ENCODE measurements at regions not wholly inside any gene's neighbourhood (a gene's known extent, or its start where the extent isn't known, plus 50 kb on each side); places are given as distances from the start of the nearest gene placed in this dataset.

DNA sequence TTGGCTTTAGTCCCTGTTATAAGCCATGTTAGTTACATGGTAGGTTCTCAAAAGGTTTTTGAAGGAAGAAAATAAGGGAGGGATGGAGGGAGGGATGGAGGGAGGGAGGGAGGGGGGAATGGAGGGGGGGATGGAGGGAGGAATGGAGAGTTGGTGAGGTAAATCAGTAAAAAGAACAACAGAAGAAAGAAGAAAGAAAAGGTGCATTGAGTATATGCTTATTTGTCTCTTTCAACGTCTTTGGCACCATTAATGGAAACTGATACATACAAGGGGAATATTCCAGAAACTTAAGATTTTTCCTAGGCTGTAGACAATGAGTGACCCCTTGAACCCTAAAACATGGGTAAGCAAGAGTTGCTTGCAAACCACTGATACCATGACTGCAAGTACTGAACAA, 1056.3 kb downstream of the CDH11 start:
- Mint-ChIP-seq H3K27ac (no peak overlapping the region), H3K4me1 (no peaks in the 10 kb centered on the region), H3K27me3 (ENCODE audit: low read depth) (no peaks in the 10 kb centered on the region), H3K9me3 (peaks cover 19% of the 10 kb centered on the region), H3K4me3 (no peak overlapping the region), H3K36me3 (no peaks in the 10 kb centered on the region)
- DNase-seq (ENCODE audit: low spot score in 2 of 2, unreplicated experiment in 2 of 2) = no peak
- TF ChIP-seq, protein P1, sequence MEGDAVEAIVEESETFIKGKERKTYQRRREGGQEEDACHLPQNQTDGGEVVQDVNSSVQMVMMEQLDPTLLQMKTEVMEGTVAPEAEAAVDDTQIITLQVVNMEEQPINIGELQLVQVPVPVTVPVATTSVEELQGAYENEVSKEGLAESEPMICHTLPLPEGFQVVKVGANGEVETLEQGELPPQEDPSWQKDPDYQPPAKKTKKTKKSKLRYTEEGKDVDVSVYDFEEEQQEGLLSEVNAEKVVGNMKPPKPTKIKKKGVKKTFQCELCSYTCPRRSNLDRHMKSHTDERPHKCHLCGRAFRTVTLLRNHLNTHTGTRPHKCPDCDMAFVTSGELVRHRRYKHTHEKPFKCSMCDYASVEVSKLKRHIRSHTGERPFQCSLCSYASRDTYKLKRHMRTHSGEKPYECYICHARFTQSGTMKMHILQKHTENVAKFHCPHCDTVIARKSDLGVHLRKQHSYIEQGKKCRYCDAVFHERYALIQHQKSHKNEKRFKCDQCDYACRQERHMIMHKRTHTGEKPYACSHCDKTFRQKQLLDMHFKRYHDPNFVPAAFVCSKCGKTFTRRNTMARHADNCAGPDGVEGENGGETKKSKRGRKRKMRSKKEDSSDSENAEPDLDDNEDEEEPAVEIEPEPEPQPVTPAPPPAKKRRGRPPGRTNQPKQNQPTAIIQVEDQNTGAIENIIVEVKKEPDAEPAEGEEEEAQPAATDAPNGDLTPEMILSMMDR (IDR thresholded peaks at IDR 0.05; ENCODE audit: unreplicated experiment) = no peak

DNA sequence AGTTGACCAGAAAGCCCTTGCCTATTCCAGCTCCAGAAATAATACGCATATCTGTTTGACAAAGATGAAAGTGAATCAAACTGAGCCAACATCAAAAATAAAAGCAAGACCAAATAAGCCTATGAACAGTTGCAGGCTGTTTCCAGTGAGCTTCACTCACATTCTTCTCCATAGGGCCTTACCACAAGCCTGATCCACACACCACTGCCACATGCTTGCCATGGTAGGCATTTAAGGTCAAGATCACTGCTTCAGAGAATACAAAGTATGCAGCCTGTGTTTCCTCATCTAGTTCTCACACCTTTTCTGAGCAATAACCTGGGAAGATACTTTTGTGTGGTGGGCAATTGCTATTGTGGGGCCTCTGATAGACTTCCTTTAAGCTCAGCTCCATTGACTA, 1060.2 kb downstream of the CDH11 start:
- Mint-ChIP-seq H3K36me3 (no peaks in the 10 kb centered on the region), H3K9me3 (peaks cover 7% of the 10 kb centered on the region), H3K4me3 (no peak overlapping the region), H3K27me3 (ENCODE audit: low read depth) (no peaks in the 10 kb centered on the region), H3K27ac (no peak overlapping the region), H3K4me1 (no peaks in the 10 kb centered on the region)
- DNase-seq (ENCODE audit: low spot score in 2 of 2, unreplicated experiment in 2 of 2) = no peak
- TF ChIP-seq, protein P1 (IDR thresholded peaks at IDR 0.05; ENCODE audit: unreplicated experiment) = no peak

DNA sequence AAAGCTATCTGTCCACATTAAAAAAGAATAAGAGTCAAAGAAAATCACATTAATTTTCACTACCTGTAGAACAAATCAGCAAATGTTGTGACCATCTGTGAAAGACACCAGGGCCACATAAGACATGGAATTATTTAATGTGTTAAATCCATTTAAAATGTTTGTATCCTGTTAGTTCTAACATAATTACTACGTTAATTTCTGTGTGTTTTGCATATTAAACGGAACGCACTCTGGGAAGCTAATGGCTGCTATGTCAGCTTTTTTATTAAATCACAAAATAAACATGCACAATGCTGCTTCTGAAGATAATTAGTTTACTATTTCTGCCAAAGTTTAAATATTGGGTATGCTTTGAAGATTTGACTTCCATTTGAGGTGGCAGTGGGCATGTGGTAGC, 1061.2 kb downstream of the CDH11 start:
- DNase-seq (ENCODE audit: low spot score in 2 of 2, unreplicated experiment in 2 of 2) = no peak
- Mint-ChIP-seq H3K4me3 (no peak overlapping the region), H3K27ac (no peak overlapping the region), H3K9me3 (peaks cover 7% of the 10 kb centered on the region), H3K4me1 (no peaks in the 10 kb centered on the region), H3K27me3 (ENCODE audit: low read depth) (no peaks in the 10 kb centered on the region), H3K36me3 (no peaks in the 10 kb centered on the region)
- TF ChIP-seq, protein P1 (IDR thresholded peaks at IDR 0.05; ENCODE audit: unreplicated experiment) = no peak

DNA sequence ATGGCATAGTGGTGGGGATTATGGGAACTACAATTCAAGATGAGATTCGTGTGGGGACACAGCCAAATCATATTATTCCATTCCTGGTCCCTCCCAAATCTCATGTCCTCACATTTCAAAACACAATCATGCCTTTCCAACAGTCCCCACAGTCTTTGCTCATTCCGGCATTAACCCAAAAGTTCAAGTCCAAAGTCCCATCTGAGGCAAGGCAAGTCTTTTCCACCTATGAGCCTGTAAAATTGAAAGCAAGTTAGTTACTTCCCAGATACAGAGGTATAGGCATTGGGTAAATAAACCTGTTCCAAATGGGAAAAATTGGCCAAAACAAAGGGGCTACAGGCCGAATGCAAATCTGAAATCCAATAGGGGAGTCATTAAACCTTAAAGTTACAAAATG, 1063.2 kb downstream of the CDH11 start:
- H3K4me3 Mint-ChIP-seq = no peak overlapping the region
- H3K27me3 Mint-ChIP-seq (ENCODE audit: low read depth) = no peaks in the 10 kb centered on the region
- no peaks in the 10 kb centered on the region for H3K4me1 Mint-ChIP-seq
- H3K36me3 Mint-ChIP-seq = no peaks in the 10 kb centered on the region
- no peak overlapping the region for H3K27ac Mint-ChIP-seq
- H3K9me3 Mint-ChIP-seq = peaks cover 13% of the 10 kb centered on the region
- TF ChIP-seq, protein P1 (IDR thresholded peaks at IDR 0.05; ENCODE audit: unreplicated experiment) = no peak
- no peak for DNase-seq (ENCODE audit: low spot score in 2 of 2, unreplicated experiment in 2 of 2)

DNA sequence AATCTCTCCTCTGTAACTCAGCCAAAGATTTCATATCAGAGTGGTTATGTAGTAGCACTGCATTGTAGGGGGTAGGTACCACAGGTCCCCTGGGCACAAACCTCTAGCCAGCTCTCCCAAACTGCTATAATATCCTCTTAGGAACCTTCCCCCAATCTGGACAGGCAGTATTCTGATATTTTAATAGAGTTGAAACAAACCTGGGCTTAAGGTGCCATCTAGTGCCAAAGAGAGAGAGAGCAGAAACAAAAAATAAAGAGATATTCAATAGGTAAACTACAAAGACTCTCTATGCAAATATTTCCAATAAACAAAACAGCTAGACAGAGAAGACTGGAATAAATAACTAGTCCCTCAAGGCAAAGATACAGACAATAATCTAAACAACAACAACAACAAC, 1070.0 kb downstream of the CDH11 start:
- DNase-seq (ENCODE audit: low spot score in 2 of 2, unreplicated experiment in 2 of 2) = no peak
- Mint-ChIP-seq H3K27me3 (ENCODE audit: low read depth) (no peaks in the 10 kb centered on the region), H3K4me1 (no peaks in the 10 kb centered on the region), H3K36me3 (peaks cover 8% of the 10 kb centered on the region), H3K27ac (no peak overlapping the region), H3K9me3 (peaks cover 29% of the 10 kb centered on the region), H3K4me3 (no peak overlapping the region)
- TF ChIP-seq, protein P1 (IDR thresholded peaks at IDR 0.05; ENCODE audit: unreplicated experiment) = no peak

DNA sequence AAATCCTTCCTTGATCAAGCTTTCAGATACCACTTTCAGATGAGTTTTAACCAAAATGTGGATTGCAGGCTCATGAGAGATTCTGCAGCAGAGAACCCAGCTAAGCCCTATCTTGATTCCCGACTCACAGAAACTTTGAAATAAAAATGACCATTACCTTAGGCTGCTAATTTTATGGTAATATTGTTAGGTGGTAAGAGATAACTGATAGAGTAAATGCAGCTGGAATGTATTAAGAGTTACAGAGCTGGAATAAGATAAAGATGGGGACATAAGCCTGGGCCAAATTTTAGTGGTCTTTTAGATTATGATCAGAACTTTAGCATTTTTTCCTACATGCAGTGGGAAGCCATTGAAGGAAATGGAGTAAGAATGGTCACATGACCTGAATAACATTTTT, 1074.0 kb downstream of the CDH11 start:
- Mint-ChIP-seq H3K4me3 (no peak overlapping the region), H3K36me3 (peaks cover 3% of the 10 kb centered on the region), H3K4me1 (no peaks in the 10 kb centered on the region), H3K27me3 (ENCODE audit: low read depth) (no peaks in the 10 kb centered on the region), H3K27ac (peak overlapping the region; percentile 36), H3K9me3 (peaks cover 21% of the 10 kb centered on the region)
- no peak for DNase-seq (ENCODE audit: low spot score in 2 of 2, unreplicated experiment in 2 of 2)
- TF ChIP-seq, protein P1 (IDR thresholded peaks at IDR 0.05; ENCODE audit: unreplicated experiment) = no peak

Measured in mesothelial cell of epicardium (in vitro differentiated cells).